ENCODE measurements at regions not wholly inside any gene's neighbourhood (a gene's known extent, or its start where the extent isn't known, plus 50 kb on each side); places are given as distances from the start of the nearest gene placed in this dataset.

- Mint-ChIP-seq H3K27ac (no peak overlapping the region), H3K36me3 (ENCODE audit: low read depth) (no peaks in the 10 kb centered on the region), H3K4me1 (ENCODE audit: low read depth) (no peaks in the 10 kb centered on the region), H3K27me3 (peaks cover 3% of the 10 kb centered on the region), H3K4me3 (no peak overlapping the region), H3K9me3 (no peaks in the 10 kb centered on the region)
- no peak for DNase-seq
Measured at GRCh38 chr10:129400426-129400825, 66.6 kb upstream of the MGMT start.

- DNase-seq, result no peak
- Mint-ChIP-seq H3K27me3 (peaks cover 4% of the 10 kb centered on the region), H3K9me3 (no peaks in the 10 kb centered on the region), H3K36me3 (ENCODE audit: low read depth) (no peaks in the 10 kb centered on the region), H3K4me3 (no peak overlapping the region), H3K4me1 (ENCODE audit: low read depth) (no peaks in the 10 kb centered on the region), H3K27ac (no peak overlapping the region)
Measured at GRCh38 chr10:129402459-129402858, 64.6 kb upstream of the MGMT start.

GRCh38 chr10:129404091-129404490 lies 63.0 kb upstream of the MGMT start:
- Mint-ChIP-seq H3K9me3 (no peaks in the 10 kb centered on the region), H3K27ac (no peak overlapping the region), H3K4me3 (no peak overlapping the region), H3K36me3 (ENCODE audit: low read depth) (no peaks in the 10 kb centered on the region), H3K4me1 (ENCODE audit: low read depth) (no peaks in the 10 kb centered on the region), H3K27me3 (peaks cover 4% of the 10 kb centered on the region)
- no peak for DNase-seq

- Mint-ChIP-seq H3K4me1 (ENCODE audit: low read depth) (no peaks in the 10 kb centered on the region), H3K9me3 (no peaks in the 10 kb centered on the region), H3K27me3 (peaks cover 4% of the 10 kb centered on the region), H3K27ac (no peak overlapping the region), H3K4me3 (no peak overlapping the region), H3K36me3 (ENCODE audit: low read depth) (no peaks in the 10 kb centered on the region)
- no peak for DNase-seq
Measured at GRCh38 chr10:129405389-129405788, 61.7 kb upstream of the MGMT start.

- Mint-ChIP-seq H3K27ac (no peak overlapping the region), H3K9me3 (no peaks in the 10 kb centered on the region), H3K4me3 (no peak overlapping the region), H3K36me3 (ENCODE audit: low read depth) (no peaks in the 10 kb centered on the region), H3K4me1 (ENCODE audit: low read depth) (no peaks in the 10 kb centered on the region), H3K27me3 (peaks cover 4% of the 10 kb centered on the region)
- DNase-seq, result no peak
Measured at GRCh38 chr10:129410688-129411392, 56.2 kb upstream of the MGMT start.

GRCh38 chr10:129411393-129411705 lies 55.7 kb upstream of the MGMT start:
- Mint-ChIP-seq H3K36me3 (ENCODE audit: low read depth) (no peaks in the 10 kb centered on the region), H3K4me1 (ENCODE audit: low read depth) (no peaks in the 10 kb centered on the region), H3K27me3 (peaks cover 2% of the 10 kb centered on the region), H3K27ac (no peak overlapping the region), H3K9me3 (no peaks in the 10 kb centered on the region), H3K4me3 (no peak overlapping the region)
- DNase-seq, result no peak

- Mint-ChIP-seq H3K27ac (no peak overlapping the region), H3K4me3 (no peak overlapping the region), H3K36me3 (ENCODE audit: low read depth) (no peaks in the 10 kb centered on the region), H3K27me3 (no peaks in the 10 kb centered on the region), H3K9me3 (no peaks in the 10 kb centered on the region), H3K4me1 (ENCODE audit: low read depth) (no peaks in the 10 kb centered on the region)
- DNase-seq, result no peak
Measured at GRCh38 chr10:129411772-129412171, 55.3 kb upstream of the MGMT start.

- Mint-ChIP-seq H3K4me3 (no peak overlapping the region), H3K36me3 (ENCODE audit: low read depth) (no peaks in the 10 kb centered on the region), H3K4me1 (ENCODE audit: low read depth) (no peaks in the 10 kb centered on the region), H3K9me3 (no peaks in the 10 kb centered on the region), H3K27me3 (no peaks in the 10 kb centered on the region), H3K27ac (no peak overlapping the region)
- no peak for DNase-seq
Measured at GRCh38 chr10:129413024-129413423, 54.0 kb upstream of the MGMT start.

- Mint-ChIP-seq H3K4me1 (ENCODE audit: low read depth) (no peaks in the 10 kb centered on the region), H3K27me3 (no peaks in the 10 kb centered on the region), H3K27ac (no peak overlapping the region), H3K4me3 (no peak overlapping the region), H3K36me3 (ENCODE audit: low read depth) (no peaks in the 10 kb centered on the region), H3K9me3 (no peaks in the 10 kb centered on the region)
- no peak for DNase-seq
Measured at GRCh38 chr10:129415215-129416140, 51.6 kb upstream of the MGMT start.

- DNase-seq, result no peak
- Mint-ChIP-seq H3K27me3 (no peaks in the 10 kb centered on the region), H3K36me3 (ENCODE audit: low read depth) (no peaks in the 10 kb centered on the region), H3K4me1 (ENCODE audit: low read depth) (no peaks in the 10 kb centered on the region), H3K27ac (no peak overlapping the region), H3K9me3 (no peaks in the 10 kb centered on the region), H3K4me3 (no peak overlapping the region)
Measured at GRCh38 chr10:129416155-129416554, 50.9 kb upstream of the MGMT start.

- DNase-seq, result no peak
- Mint-ChIP-seq H3K9me3 (no peaks in the 10 kb centered on the region), H3K4me3 (no peak overlapping the region), H3K27ac (no peak overlapping the region), H3K27me3 (no peaks in the 10 kb centered on the region), H3K36me3 (ENCODE audit: low read depth) (no peaks in the 10 kb centered on the region), H3K4me1 (ENCODE audit: low read depth) (no peaks in the 10 kb centered on the region)
Measured at GRCh38 chr10:129416956-129417765, 49.9 kb upstream of the MGMT start.

All from activated T-cell treated with anti-CD3 and anti-CD28 coated beads, Interleukin-2, amount 50 U/mL, for 24 hours (primary cell).